Upper lobe of left lung (tissue), 6 donors: ENCODE measurements at regions not wholly inside any gene's neighbourhood (a gene's known extent, or its start where the extent isn't known, plus 50 kb on each side); places are given as distances from the start of the nearest gene placed in this dataset.

Experiments
- ATAC-seq, 2 donors: fragments of 200-7000 bp; cut with Tn5 transposase; one replicate each; pipeline ENCODE4 v1.9.1; 2022; ENCODE audit warnings: mild to moderate bottlenecking in 2 of 2, moderate library complexity in 2 of 2; ENCODE audit not compliant: low FRiP score in 2 of 2
- DNase-seq, 2 donors: peaks; one replicate each; pipeline ENCODE4 v3.0.0-alpha.2; 2019 to 2020
- H3K27ac ChIP-seq, 4 donors: fragments of 200-600 bp; sonication (generic); one replicate each; pipeline ENCODE4 v1.5.1; 2016 to 2019
- H3K27me3 ChIP-seq, 4 donors: fragments of 200-600 bp; sonication (generic); one replicate each; pipeline ENCODE4 v1.5.1; 2017 to 2019
- H3K36me3 ChIP-seq, 4 donors: fragments of 200-600 bp; sonication (generic); one replicate each; pipeline ENCODE4 v1.5.1; 2016 to 2019
- H3K4me1 ChIP-seq, 4 donors: fragments of 200-600 bp; sonication (generic); one replicate each; pipeline ENCODE4 v1.5.1; 2018 to 2019
- H3K4me3 ChIP-seq, 4 donors: fragments of 200-600 bp; sonication (generic); one replicate each; pipeline ENCODE4 v1.5.1; 2017 to 2019; ENCODE audit warnings: mild to moderate bottlenecking in 2 of 4, moderate library complexity in 1 of 4
- H3K9me3 ChIP-seq, 4 donors: fragments of 200-600 bp; sonication (generic); one replicate each; pipeline ENCODE4 v1.5.1; 2018 to 2019
- CTCF ChIP-seq, 6 experiments: fragments of 450-650 bp in 4 of 6; fragments of 200-600 bp in 2 of 6; sonication (generic) in 2 of 6; IDR thresholded peaks; one replicate each; pipeline ENCODE4 v1.5.1; 2016 to 2019; ENCODE audit warnings: antibody characterized with exemption in 6 of 6
- EP300 ChIP-seq, 4 donors: sonication (generic); formaldehyde crosslinking; IDR thresholded peaks; one replicate each; pipeline ENCODE4 v1.5.1; 2017; ENCODE audit warnings: antibody characterized with exemption in 4 of 4, control low read depth in 2 of 4
- POLR2A ChIP-seq, 4 donors: fragments of 450-650 bp; IDR thresholded peaks; one replicate each; pipeline ENCODE4 v1.5.1; 2016 to 2017; ENCODE audit warnings: antibody characterized with exemption in 4 of 4, mild to moderate bottlenecking in 2 of 4
- POLR2AphosphoS5 ChIP-seq, 2 donors: sonication (generic); formaldehyde crosslinking; IDR thresholded peaks; one replicate each; pipeline ENCODE4 v1.5.1; 2017; ENCODE audit warnings: antibody characterized with exemption in 2 of 2
- WGBS, 2 donors: methylation state at CpG; one replicate each; pipeline ENCODE4 v1.1.5; 2017 to 2018; 5-methylcytosine and 5-hydroxymethylcytosine counted together
- donor health status: DM: no; HTN: no; CAD: no; lungs with moderate emphysema.
- donor health status: DM: no; HTN: yes; CAD: no; lungs with severe emphysema.

GRCh38 chrX:114097866-114098265 lies 486.0 kb upstream of the HTR2C start:
- Histone ChIP-seq H3K4me1 (no peaks in the 10 kb centered on the region), H3K27me3 (no peaks in the 10 kb centered on the region), H3K9me3 (no peaks in the 10 kb centered on the region), H3K27ac (no peak overlapping the region), H3K4me3 (no peak overlapping the region), H3K36me3 (no peaks in the 10 kb centered on the region)
- DNase-seq (no peak), ATAC-seq (no peak)
- WGBS, 2 donors, result 60 to 62% methylated on average over 2 of the region's 2 CpGs
- TF ChIP-seq POLR2AphosphoS5 (IDR thresholded peaks at IDR 0.05) (no peak), POLR2A (IDR thresholded peaks at IDR 0.05) (no peak), CTCF (IDR thresholded peaks at IDR 0.05) (no peak), EP300 (IDR thresholded peaks at IDR 0.05) (no peak)

- Histone ChIP-seq H3K27me3 (no peaks in the 10 kb centered on the region), H3K27ac (no peak overlapping the region), H3K4me1 (no peaks in the 10 kb centered on the region), H3K9me3 (no peaks in the 10 kb centered on the region), H3K4me3 (no peak overlapping the region), H3K36me3 (no peaks in the 10 kb centered on the region)
- no peak for DNase-seq
- no peak for ATAC-seq
- TF ChIP-seq POLR2AphosphoS5 (IDR thresholded peaks at IDR 0.05), result no peak
- TF ChIP-seq EP300 (IDR thresholded peaks at IDR 0.05), result no peak
- no peak for TF ChIP-seq CTCF (IDR thresholded peaks at IDR 0.05)
- no peak for TF ChIP-seq POLR2A (IDR thresholded peaks at IDR 0.05)
- 54 to 65% methylated on average over 1 of the region's 1 CpG for WGBS, 2 donors
Observed at GRCh38 chrX:114097427-114097826, 486.5 kb upstream of the HTR2C start.

GRCh38 chrX:114095789-114096188 lies 488.1 kb upstream of the HTR2C start:
- Histone ChIP-seq H3K27ac (no peak overlapping the region), H3K4me1 (no peaks in the 10 kb centered on the region), H3K4me3 (no peak overlapping the region), H3K36me3 (no peaks in the 10 kb centered on the region), H3K27me3 (no peaks in the 10 kb centered on the region), H3K9me3 (no peaks in the 10 kb centered on the region)
- no peak for TF ChIP-seq EP300 (IDR thresholded peaks at IDR 0.05)
- no peak for TF ChIP-seq POLR2AphosphoS5 (IDR thresholded peaks at IDR 0.05)
- TF ChIP-seq POLR2A (IDR thresholded peaks at IDR 0.05), result no peak
- no peak for TF ChIP-seq CTCF (IDR thresholded peaks at IDR 0.05)
- no peak for ATAC-seq
- no peak for DNase-seq
- 83 to 86% methylated on average over 3 of the region's 3 CpGs for WGBS, 2 donors

GRCh38 chrX:114087543-114087942 lies 496.3 kb upstream of the HTR2C start:
- 62 to 80% methylated on average over 1 of the region's 1 CpG for WGBS, 2 donors
- DNase-seq, result no peak
- ATAC-seq, result no peak
- TF ChIP-seq CTCF (IDR thresholded peaks at IDR 0.05), result no peak
- TF ChIP-seq EP300 (IDR thresholded peaks at IDR 0.05), result no peak
- TF ChIP-seq POLR2AphosphoS5 (IDR thresholded peaks at IDR 0.05), result no peak
- Histone ChIP-seq H3K9me3 (no peaks in the 10 kb centered on the region), H3K4me3 (no peak overlapping the region), H3K27ac (no peak overlapping the region), H3K27me3 (no peaks in the 10 kb centered on the region), H3K36me3 (no peaks in the 10 kb centered on the region), H3K4me1 (no peaks in the 10 kb centered on the region)

- Histone ChIP-seq H3K4me3 (no peak overlapping the region), H3K27ac (no peak overlapping the region), H3K27me3 (no peaks in the 10 kb centered on the region), H3K4me1 (no peaks in the 10 kb centered on the region), H3K9me3 (no peaks in the 10 kb centered on the region), H3K36me3 (no peaks in the 10 kb centered on the region)
- ATAC-seq (no peak), DNase-seq (no peak)
- TF ChIP-seq EP300 (IDR thresholded peaks at IDR 0.05) (no peak), POLR2A (IDR thresholded peaks at IDR 0.05) (no peak), POLR2AphosphoS5 (IDR thresholded peaks at IDR 0.05) (no peak), CTCF (IDR thresholded peaks at IDR 0.05) (no peak)
- WGBS, 2 donors, result 62 to 84% methylated on average over 3 of the region's 3 CpGs
Observed at GRCh38 chrX:114077773-114078172, 506.1 kb upstream of the HTR2C start.
